GM18873 (cell line): ENCODE measurements at regions not wholly inside any gene's neighbourhood (a gene's known extent, or its start where the extent isn't known, plus 50 kb on each side); places are given as distances from the start of the nearest gene placed in this dataset.
A peak's percentile ranks its signal among the peaks of the same experiment; 100 is the strongest.

Source experiments
- ATAC-seq: cut with Tn5 transposase; IDR thresholded peaks from one replicate; pipeline ENCODE4 v1.9.1; 2021; ENCODE audit warnings: mild to moderate bottlenecking, moderate library complexity, moderate number of reproducible peaks; ENCODE audit not compliant: unreplicated experiment, low FRiP score

DNA sequence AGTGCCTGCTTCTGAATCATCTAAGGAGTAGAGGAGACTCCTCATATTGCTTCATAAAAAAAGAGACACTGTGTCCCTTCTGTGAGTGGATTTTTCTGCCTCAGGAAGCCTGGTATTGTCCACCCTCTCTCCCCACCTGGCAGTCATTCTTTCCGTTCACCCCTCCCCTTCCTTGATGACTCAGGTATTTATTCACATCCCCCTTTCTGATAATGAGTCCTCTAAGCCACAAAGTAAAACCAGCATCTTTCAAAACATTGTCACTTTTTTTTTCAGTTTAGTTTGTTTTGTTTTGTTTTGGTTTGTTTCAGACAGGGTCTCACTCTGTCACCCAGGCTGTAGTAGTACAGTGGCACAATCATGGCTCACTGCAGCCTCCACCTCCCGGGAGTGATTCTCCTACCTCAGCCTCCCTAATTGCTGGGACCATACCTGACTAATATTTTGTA lies 65.2 kb upstream of the UBE2E1 start:
- ATAC-seq, result peak; percentile 70

DNA sequence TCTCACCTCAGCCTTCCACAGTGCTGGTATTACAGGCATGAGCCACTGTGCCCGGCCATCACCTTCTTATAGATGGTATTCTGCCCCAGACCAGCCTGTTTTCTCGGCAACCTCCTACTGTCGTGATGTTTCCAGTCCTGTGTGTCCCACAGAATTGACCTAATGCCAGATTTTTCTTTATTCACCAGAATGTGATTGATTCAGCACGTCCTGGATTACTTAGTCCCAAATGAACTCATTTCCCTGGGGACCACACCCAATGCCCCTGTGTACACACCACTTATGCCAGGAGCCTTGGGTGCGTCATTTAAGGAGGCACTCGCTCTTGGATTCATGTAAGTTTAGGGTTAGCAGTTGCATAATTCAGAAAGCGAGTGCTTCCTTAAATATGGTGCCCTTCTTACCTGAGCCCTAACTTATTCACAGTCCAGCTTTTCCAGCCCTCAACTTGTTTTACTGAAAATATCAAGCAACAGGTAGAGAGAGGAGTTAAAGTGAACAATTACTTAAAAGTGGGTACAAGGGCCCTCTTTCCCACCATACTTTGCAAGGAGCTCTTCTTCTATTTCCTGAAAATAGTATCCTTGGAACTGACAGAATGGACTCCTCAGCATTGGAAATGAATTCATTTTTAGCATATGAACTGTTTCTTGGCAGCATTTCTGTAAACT lies 64.6 kb upstream of the UBE2E1 start:
- no peak for ATAC-seq

DNA sequence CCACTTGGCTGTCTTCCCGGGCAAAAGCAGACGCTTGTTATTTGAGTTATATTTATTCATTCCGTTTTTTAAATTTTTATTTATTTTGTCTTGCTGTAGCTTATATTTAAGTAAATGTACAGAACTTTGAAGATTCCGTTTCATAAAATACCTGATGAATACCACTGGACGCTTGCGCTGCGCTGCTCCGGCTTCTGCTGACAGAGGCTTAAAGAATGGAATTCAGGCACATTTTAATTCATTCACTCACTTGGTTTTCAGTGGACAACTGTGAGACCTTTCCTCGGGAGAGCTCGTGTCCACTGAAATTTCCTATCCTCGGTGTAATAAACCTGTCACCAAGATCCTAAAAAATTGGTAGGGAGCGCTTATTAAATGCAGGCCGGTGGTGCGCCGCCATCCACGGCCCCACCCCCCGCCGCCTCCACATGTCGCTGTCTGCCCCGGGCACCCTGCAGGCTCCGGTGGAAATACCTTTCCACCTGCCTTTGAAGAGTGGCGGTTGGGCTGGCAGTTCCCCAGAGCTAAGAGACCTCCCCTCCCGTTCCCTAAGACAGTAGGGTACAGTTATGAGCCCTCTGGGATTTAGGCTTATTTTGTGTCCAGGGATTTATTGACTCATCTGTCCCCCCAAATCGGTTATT lies 62.5 kb upstream of the UBE2E1 start:
- no peak for ATAC-seq

GRCh38 chr3:23746441-23746840 lies 59.3 kb upstream of the UBE2E1 start:
- ATAC-seq, result no peak

DNA sequence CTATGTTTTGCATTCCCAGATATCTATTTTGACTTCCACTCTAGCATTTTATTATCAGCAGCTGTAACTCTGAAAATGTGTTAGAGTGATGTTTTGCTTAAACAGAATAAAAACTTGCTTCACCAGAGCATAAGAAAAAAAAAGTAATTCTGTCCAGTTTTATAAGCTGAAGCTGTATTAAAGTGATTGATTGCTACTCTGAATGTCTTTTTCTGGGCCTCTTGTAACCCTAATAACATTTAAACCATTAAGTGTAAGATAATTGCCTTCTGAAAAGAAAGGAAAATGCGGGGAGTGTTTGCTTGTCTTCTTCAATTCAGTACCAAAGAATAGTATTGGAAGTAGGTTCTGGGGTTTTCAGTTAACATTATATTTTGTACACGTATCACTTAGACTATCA lies 57.9 kb upstream of the UBE2E1 start:
- no peak for ATAC-seq

GRCh38 chr3:23748398-23749110 lies 57.2 kb upstream of the UBE2E1 start:
- no peak for ATAC-seq

GRCh38 chr3:23749609-23750008 lies 56.1 kb upstream of the UBE2E1 start:
- no peak for ATAC-seq

GRCh38 chr3:23750573-23751210 lies 55.1 kb upstream of the UBE2E1 start:
- ATAC-seq, result no peak

GRCh38 chr3:23751212-23751723 lies 54.5 kb upstream of the UBE2E1 start:
- no peak for ATAC-seq

DNA sequence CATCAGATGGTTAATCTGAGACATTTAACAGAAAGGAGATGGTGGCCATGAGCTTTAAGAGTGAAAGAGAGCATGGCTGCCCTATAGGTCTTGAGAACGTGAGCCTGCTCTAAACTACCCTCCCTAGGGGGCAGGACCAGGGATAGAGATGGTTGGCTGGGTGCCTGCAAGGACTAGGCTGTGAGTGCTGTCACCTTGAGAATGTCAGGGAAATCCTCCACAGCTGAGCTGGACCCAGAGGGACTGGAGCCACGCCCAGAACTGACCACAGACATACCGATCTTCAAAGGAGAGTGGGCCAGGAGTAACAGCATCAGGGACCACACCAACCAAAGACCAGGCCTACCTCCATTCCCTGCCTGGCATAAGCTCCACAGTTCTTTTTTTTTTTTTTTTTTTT lies 53.6 kb upstream of the UBE2E1 start:
- no peak for ATAC-seq

- ATAC-seq, result no peak
Observed at GRCh38 chr3:23754215-23754614, 51.5 kb upstream of the UBE2E1 start.
